GM18519 (cell line): ENCODE measurements at regions not wholly inside any gene's neighbourhood (a gene's known extent, or its start where the extent isn't known, plus 50 kb on each side); places are given as distances from the start of the nearest gene placed in this dataset.

Source experiments
- ATAC-seq: cut with Tn5 transposase; IDR thresholded peaks from one replicate; pipeline ENCODE4 v1.9.1; 2021; ENCODE audit warnings: mild to moderate bottlenecking, moderate library complexity; ENCODE audit not compliant: unreplicated experiment, low FRiP score

- peak; percentile 53 for ATAC-seq
Measured at GRCh38 chr17:72419866-72420774, 299.3 kb downstream of the SOX9 start.

GRCh38 chr17:72420775-72421127 is 299.9 kb downstream of the SOX9 start:
- ATAC-seq, result no peak

- ATAC-seq, result peak; percentile 63
Measured at GRCh38 chr17:72421128-72422092, 300.6 kb downstream of the SOX9 start.

GRCh38 chr17:72422204-72422504 is 301.3 kb downstream of the SOX9 start:
- ATAC-seq, result no peak

GRCh38 chr17:72422505-72423285 is 301.9 kb downstream of the SOX9 start:
- ATAC-seq, result peak; percentile 25

GRCh38 chr17:72423286-72423589 is 302.4 kb downstream of the SOX9 start:
- no peak for ATAC-seq

- no peak for ATAC-seq
Measured at GRCh38 chr17:72423718-72424117, 302.9 kb downstream of the SOX9 start.

- ATAC-seq, result no peak
Measured at GRCh38 chr17:72424505-72425117, 303.8 kb downstream of the SOX9 start.

- ATAC-seq, result no peak
Measured at GRCh38 chr17:72425133-72425793, 304.4 kb downstream of the SOX9 start.

GRCh38 chr17:72425794-72426168 is 305.0 kb downstream of the SOX9 start:
- ATAC-seq, result no peak

GRCh38 chr17:72426321-72426720 is 305.5 kb downstream of the SOX9 start:
- no peak for ATAC-seq

GRCh38 chr17:72426948-72427760 is 306.3 kb downstream of the SOX9 start:
- no peak for ATAC-seq

- ATAC-seq, result no peak
Measured at GRCh38 chr17:72427761-72428109, 306.9 kb downstream of the SOX9 start.

GRCh38 chr17:72429066-72429638 is 308.3 kb downstream of the SOX9 start:
- no peak for ATAC-seq

GRCh38 chr17:72430611-72431432 is 310.0 kb downstream of the SOX9 start:
- no peak for ATAC-seq

GRCh38 chr17:72432143-72432621 is 311.4 kb downstream of the SOX9 start:
- ATAC-seq, result no peak

- ATAC-seq, result no peak
Measured at GRCh38 chr17:72432881-72433280, 312.1 kb downstream of the SOX9 start.

GRCh38 chr17:72433797-72434196 is 313.0 kb downstream of the SOX9 start:
- ATAC-seq, result no peak
